GM21367 (cell line): ENCODE measurements at regions not wholly inside any gene's neighbourhood (a gene's known extent, or its start where the extent isn't known, plus 50 kb on each side); places are given as distances from the start of the nearest gene placed in this dataset.
"Not testable (repeated sequence)": the region's sequence is repeated elsewhere in the genome, so short reads cannot be mapped to it uniquely, and the experiment has no call there.

Experiments
- ATAC-seq: cut with Tn5 transposase; IDR thresholded peaks from one replicate; pipeline ENCODE4 v1.9.1; 2021; ENCODE audit not compliant: unreplicated experiment

GRCh38 chr5:92734211-92734940 is 846.6 kb downstream of the NR2F1-AS1 start:
- ATAC-seq, result no peak

GRCh38 chr5:92730486-92730885 is 850.5 kb downstream of the NR2F1-AS1 start:
- no peak for ATAC-seq

GRCh38 chr5:92729088-92729487 is 851.9 kb downstream of the NR2F1-AS1 start:
- no peak for ATAC-seq

- no peak for ATAC-seq
Measured at GRCh38 chr5:92715946-92716520, 865.0 kb downstream of the NR2F1-AS1 start.

GRCh38 chr5:92713826-92714225 is 867.2 kb downstream of the NR2F1-AS1 start:
- no peak for ATAC-seq

- ATAC-seq, result no peak
Measured at GRCh38 chr5:92713335-92713743, 867.7 kb downstream of the NR2F1-AS1 start.

GRCh38 chr5:92711956-92712355 is 869.1 kb downstream of the NR2F1-AS1 start:
- no peak for ATAC-seq

- no peak for ATAC-seq
Measured at GRCh38 chr5:92704590-92704989, 876.4 kb downstream of the NR2F1-AS1 start.

GRCh38 chr5:92703976-92704375 is 877.0 kb downstream of the NR2F1-AS1 start:
- ATAC-seq, result no peak

- ATAC-seq, result no peak
Measured at GRCh38 chr5:92695123-92696003, 885.7 kb downstream of the NR2F1-AS1 start.

- no peak for ATAC-seq
Measured at GRCh38 chr5:92694067-92694466, 887.0 kb downstream of the NR2F1-AS1 start.

- not testable (repeated sequence) for ATAC-seq
Measured at GRCh38 chr5:92691955-92692354, 889.1 kb downstream of the NR2F1-AS1 start.

GRCh38 chr5:92687821-92688722 is 892.9 kb downstream of the NR2F1-AS1 start:
- no peak for ATAC-seq

GRCh38 chr5:92678640-92679039 is 902.4 kb downstream of the NR2F1-AS1 start:
- ATAC-seq, result no peak

GRCh38 chr5:92676215-92677165 is 904.5 kb downstream of the NR2F1-AS1 start:
- no peak for ATAC-seq

- no peak for ATAC-seq
Measured at GRCh38 chr5:92674321-92674720, 906.7 kb downstream of the NR2F1-AS1 start.

- no peak for ATAC-seq
Measured at GRCh38 chr5:92665506-92665905, 915.5 kb downstream of the NR2F1-AS1 start.

- no peak for ATAC-seq
Measured at GRCh38 chr5:92662741-92663140, 918.3 kb downstream of the NR2F1-AS1 start.

- no peak for ATAC-seq
Measured at GRCh38 chr5:92659246-92659645, 921.8 kb downstream of the NR2F1-AS1 start.

GRCh38 chr5:92654601-92655000 is 926.4 kb downstream of the NR2F1-AS1 start:
- not testable (repeated sequence) for ATAC-seq
